Uterus (tissue), 2 donors: ENCODE measurements at regions not wholly inside any gene's neighbourhood (a gene's known extent, or its start where the extent isn't known, plus 50 kb on each side); places are given as distances from the start of the nearest gene placed in this dataset.

Source experiments
- POLR2A ChIP-seq, 2 donors: fragments of 450-650 bp; IDR thresholded peaks; one replicate each; pipeline ENCODE4 v1.6.1; 2016; ENCODE audit warnings: antibody characterized with exemption in 2 of 2, mild to moderate bottlenecking in 1 of 2, moderate library complexity in 1 of 2
- TF ChIP-seq, protein P1 (sequence below), 4 experiments: fragments of 200-600 bp in 2 of 4; fragments of 450-650 bp in 2 of 4; sonication (generic) in 2 of 4; IDR thresholded peaks; one replicate each; pipeline ENCODE4 v1.5.1; 2016 to 2019; ENCODE audit warnings: antibody characterized with exemption in 4 of 4, mild to moderate bottlenecking in 2 of 4, moderate library complexity in 1 of 4

DNA sequence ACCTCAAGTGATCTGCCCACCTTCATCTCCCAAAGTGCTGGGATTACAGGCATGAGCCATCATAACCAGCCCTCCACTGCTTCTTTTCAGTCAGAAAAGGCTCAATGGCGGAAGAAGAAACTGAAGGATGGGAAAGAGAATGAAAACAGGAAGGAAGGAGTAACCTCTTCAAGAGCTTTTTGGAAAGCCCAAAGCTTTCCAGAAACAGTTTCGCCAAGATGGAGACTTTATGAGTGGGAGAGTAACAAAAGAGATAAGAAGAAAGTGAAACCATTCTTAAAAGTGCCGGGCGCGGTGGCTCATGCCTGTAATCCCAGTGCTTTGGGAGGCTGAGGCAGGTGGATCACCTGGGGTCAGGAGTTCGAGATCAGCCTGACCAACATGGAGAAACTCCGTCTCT, 62.7 kb upstream of the NBL1 start:
- TF ChIP-seq, protein P1, sequence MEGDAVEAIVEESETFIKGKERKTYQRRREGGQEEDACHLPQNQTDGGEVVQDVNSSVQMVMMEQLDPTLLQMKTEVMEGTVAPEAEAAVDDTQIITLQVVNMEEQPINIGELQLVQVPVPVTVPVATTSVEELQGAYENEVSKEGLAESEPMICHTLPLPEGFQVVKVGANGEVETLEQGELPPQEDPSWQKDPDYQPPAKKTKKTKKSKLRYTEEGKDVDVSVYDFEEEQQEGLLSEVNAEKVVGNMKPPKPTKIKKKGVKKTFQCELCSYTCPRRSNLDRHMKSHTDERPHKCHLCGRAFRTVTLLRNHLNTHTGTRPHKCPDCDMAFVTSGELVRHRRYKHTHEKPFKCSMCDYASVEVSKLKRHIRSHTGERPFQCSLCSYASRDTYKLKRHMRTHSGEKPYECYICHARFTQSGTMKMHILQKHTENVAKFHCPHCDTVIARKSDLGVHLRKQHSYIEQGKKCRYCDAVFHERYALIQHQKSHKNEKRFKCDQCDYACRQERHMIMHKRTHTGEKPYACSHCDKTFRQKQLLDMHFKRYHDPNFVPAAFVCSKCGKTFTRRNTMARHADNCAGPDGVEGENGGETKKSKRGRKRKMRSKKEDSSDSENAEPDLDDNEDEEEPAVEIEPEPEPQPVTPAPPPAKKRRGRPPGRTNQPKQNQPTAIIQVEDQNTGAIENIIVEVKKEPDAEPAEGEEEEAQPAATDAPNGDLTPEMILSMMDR (IDR thresholded peaks at IDR 0.05): no peak
- no peak for TF ChIP-seq POLR2A (IDR thresholded peaks at IDR 0.05)
